ENCODE measurements at regions not wholly inside any gene's neighbourhood (a gene's known extent, or its start where the extent isn't known, plus 50 kb on each side); places are given as distances from the start of the nearest gene placed in this dataset.

DNA sequence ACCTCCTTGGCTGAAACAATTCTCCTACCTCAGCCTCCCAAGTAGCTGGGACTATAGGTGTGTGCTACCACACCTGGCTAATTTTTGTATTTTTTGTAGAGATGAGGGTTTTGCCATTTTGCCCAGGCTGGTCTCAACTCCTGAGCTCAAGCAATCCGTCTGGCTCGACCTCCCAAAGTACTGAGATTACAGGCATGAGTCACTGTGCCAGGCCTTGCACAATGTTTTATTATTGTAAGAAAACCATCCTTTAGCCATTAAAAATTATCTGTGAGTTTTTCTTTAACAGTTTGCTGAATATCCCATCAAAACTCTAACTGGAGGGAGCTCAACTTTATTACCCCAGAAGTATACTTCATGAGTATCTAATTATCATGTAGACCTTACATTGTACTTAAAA lies 900.3 kb downstream of the PCDH7 start:
- H3K4me3 ChIP-seq (ENCODE audit: low read depth, low read length) = no peak overlapping the region
- TF ChIP-seq CTCF (conservative IDR thresholded peaks at IDR 0.05; ENCODE audit: low read depth, low read length) = no peak
- no peak for DNase-seq (ENCODE audit: low read depth)

DNA sequence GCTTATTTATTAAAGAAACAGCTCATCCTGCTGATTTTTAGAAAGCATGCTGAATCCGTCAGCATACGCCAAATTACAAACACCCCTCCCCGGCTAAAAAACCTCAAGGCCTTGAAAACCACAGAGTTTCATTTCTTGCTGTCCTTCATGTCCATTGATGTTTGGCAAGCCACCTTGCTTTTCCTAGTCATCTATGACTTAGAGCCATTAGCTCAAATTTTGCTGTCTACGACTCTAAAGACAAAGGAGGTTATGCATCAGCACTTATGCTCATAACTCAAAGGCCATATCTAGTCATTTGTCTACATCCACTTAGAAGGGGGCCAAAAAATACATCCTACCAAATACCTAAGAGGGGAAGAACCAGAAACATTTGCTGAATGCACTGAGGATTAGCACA lies 925.1 kb downstream of the PCDH7 start:
- H3K4me3 ChIP-seq (ENCODE audit: low read depth, low read length) = no peak overlapping the region
- no peak for TF ChIP-seq CTCF (conservative IDR thresholded peaks at IDR 0.05; ENCODE audit: low read depth, low read length)
- DNase-seq (ENCODE audit: low read depth) = no peak

DNA sequence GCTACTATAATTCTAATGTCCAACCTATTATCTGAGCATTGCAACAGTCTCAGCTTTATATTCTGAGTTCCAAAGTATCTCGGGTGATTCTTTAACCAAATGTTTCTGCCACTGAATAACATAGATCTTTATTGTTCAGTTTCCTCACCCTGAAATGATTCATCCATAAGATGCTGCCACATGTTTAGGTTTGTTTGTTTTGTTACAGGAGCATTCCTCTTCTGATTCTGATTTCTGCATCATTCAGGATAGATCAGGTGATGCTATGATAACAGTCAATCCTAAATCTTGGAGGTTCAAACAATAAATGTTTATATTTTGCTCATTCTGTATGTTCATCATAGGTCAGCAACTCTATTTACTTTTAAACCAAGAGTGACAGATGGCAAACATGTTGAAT lies 927.6 kb downstream of the PCDH7 start:
- no peak for DNase-seq (ENCODE audit: low read depth)
- no peak overlapping the region for H3K4me3 ChIP-seq (ENCODE audit: low read depth, low read length)
- TF ChIP-seq CTCF (conservative IDR thresholded peaks at IDR 0.05; ENCODE audit: low read depth, low read length) = no peak

GRCh38 chr4:31649878-31650277 lies 929.7 kb downstream of the PCDH7 start:
- no peak overlapping the region for H3K4me3 ChIP-seq (ENCODE audit: low read depth, low read length)
- no peak for DNase-seq (ENCODE audit: low read depth)
- no peak for TF ChIP-seq CTCF (conservative IDR thresholded peaks at IDR 0.05; ENCODE audit: low read depth, low read length)

DNA sequence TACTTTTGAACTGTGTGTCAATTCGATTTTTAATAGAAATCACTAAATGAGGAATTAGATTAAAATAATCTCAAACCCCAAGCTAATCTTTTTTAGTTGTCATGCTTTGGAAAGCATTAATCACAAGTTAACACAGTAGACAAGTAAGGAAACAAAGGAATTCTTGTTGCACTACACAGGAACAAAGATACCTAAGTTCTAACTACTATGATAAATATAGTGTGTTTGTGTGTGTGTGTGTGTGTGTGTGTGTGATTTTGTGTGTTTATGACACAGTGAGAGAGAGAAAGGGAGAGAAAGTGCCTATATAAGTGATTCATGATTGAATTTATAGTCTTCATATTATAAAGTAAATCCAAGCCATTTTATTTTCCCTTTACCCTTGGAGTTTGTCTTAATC lies 931.4 kb downstream of the PCDH7 start:
- H3K4me3 ChIP-seq (ENCODE audit: low read depth, low read length) = no peak overlapping the region
- no peak for TF ChIP-seq CTCF (conservative IDR thresholded peaks at IDR 0.05; ENCODE audit: low read depth, low read length)
- no peak for DNase-seq (ENCODE audit: low read depth)

DNA sequence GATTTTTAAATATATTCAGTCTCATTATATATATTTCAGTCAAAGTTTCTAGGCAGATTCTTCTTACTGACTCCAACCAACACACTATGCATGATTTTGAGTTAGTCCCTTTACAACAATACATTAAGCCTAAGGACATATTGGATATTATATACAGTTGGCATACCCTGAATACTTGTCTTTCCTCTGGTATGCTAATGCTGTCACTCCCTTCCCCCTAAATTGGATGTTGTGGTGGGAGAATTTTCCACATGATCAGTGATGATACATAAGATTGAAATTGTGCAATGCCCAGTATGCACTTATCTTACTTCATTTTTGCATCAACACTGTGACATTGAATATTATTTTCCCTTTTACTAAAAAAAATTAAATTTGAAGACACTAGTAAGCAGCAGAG lies 935.2 kb downstream of the PCDH7 start:
- TF ChIP-seq CTCF (conservative IDR thresholded peaks at IDR 0.05; ENCODE audit: low read depth, low read length) = no peak
- no peak overlapping the region for H3K4me3 ChIP-seq (ENCODE audit: low read depth, low read length)
- no peak for DNase-seq (ENCODE audit: low read depth)

DNA sequence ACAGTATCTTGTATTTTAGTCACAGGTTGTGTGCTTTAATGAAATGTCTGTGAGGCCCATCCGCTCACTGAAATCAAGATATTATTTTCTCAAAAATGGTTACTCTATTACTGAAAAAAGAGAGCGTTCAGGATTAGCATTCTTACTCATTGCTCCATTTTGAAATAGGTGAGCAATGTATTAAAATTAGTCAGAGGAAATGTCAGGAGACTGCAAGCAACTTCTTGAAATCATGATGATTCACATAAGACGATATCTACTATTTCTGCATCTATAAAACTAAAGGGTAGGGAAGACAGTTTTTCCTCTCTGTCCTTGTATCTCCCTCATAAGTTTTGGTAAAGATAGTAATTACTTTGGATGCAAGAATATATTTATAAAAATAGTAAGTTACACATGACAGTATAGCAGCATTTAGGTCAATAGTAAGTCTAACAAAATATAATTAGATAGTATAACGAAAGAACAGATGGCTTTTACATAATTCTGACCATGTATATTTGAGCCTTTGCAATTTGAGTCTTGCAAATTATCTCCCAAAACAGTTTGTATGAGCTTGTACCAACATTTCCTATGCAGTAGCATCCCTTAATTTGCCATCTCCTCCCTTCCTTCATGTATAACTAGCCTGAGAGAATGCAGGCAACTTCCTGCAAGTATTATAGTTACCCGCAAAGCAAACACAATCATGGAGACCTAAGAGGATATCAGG lies 937.8 kb downstream of the PCDH7 start:
- H3K4me3 ChIP-seq (ENCODE audit: low read depth, low read length) = no peak overlapping the region
- no peak for DNase-seq (ENCODE audit: low read depth)
- TF ChIP-seq CTCF (conservative IDR thresholded peaks at IDR 0.05; ENCODE audit: low read depth, low read length) = no peak
